Left lung (tissue), 4 donors: ENCODE measurements at regions not wholly inside any gene's neighbourhood (a gene's known extent, or its start where the extent isn't known, plus 50 kb on each side); places are given as distances from the start of the nearest gene placed in this dataset.

Experiments used
- ATAC-seq: fragments of 200-7000 bp; cut with Tn5 transposase; one replicate; pipeline ENCODE4 v1.9.1; 2020; ENCODE audit warnings: moderate library complexity
- DNase-seq, 4 donors: peaks; one replicate each; pipeline ENCODE4 v3.0.0-alpha.2; 2013 to 2020
- H3K27ac ChIP-seq, 2 donors: fragments of 200-600 bp; sonication (generic) in 1 of 2; one replicate each; pipeline versions ENCODE4 v1.5.0 to v1.8.0; 2020 to 2021
- H3K27me3 ChIP-seq, 2 donors: fragments of 200-600 bp; sonication (generic) in 1 of 2; one replicate each; pipeline versions ENCODE4 v1.5.0 to v1.8.0; 2020 to 2021
- H3K36me3 ChIP-seq, 2 donors: fragments of 200-600 bp; sonication (generic) in 1 of 2; one replicate each; pipeline versions ENCODE4 v1.5.0 to v1.8.0; 2020 to 2021
- H3K4me1 ChIP-seq, 2 donors: fragments of 200-600 bp; one replicate each; pipeline ENCODE4 v1.8.0; 2021
- H3K4me3 ChIP-seq, 2 donors: fragments of 200-600 bp; sonication (generic) in 1 of 2; one replicate each; pipeline versions ENCODE4 v1.5.0 to v1.8.0; 2020 to 2021; ENCODE audit warnings: mild to moderate bottlenecking in 1 of 2
- H3K9me3 ChIP-seq, 2 donors: fragments of 200-600 bp; sonication (generic) in 1 of 2; one replicate each; pipeline versions ENCODE4 v1.5.0 to v1.8.0; 2020 to 2021
- intact Hi-C, 2 donors: fragments of 100-400 bp; cut with DNase I; formaldehyde crosslinking; loops; one replicate each; pipeline versions ENCODE4 v1.11.2 to v1.14.2; 2022
- TF ChIP-seq, protein P1 (sequence below), 2 donors: fragments of 200-600 bp; sonication (generic) in 1 of 2; IDR thresholded peaks; one replicate each; pipeline versions ENCODE4 v1.5.0 to v1.8.0; 2021; ENCODE audit warnings: antibody characterized with exemption in 2 of 2
- donor health status: DM: no; HTN: yes; CAD: no.
- donor health status: DM: no; HTN: no; CAD: no.

DNA sequence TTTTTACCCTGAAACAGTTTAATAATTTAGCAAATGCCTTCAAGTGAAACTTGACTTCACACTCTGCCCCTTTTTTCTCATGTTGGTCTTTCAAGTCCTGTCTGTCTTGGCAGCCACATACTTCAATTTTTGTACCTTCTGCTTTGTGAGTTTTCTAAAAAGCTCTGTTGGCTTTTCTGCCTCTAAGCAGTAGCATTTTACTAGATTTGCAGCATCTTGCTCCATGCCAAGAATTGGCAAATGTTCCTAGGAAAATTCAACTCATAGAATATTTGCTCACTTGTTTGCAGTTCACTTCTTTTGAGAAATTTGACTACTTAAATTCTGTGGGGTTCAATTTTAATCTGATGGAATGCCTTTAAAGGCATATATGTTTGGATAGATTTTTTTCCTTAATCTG is 59.2 kb downstream of the FAM47A start:
- no peaks in the 10 kb centered on the region for H3K27me3 ChIP-seq
- DNase-seq = no peak
- ATAC-seq = no peak
- H3K27ac ChIP-seq = no peak overlapping the region
- TF ChIP-seq, protein P1, sequence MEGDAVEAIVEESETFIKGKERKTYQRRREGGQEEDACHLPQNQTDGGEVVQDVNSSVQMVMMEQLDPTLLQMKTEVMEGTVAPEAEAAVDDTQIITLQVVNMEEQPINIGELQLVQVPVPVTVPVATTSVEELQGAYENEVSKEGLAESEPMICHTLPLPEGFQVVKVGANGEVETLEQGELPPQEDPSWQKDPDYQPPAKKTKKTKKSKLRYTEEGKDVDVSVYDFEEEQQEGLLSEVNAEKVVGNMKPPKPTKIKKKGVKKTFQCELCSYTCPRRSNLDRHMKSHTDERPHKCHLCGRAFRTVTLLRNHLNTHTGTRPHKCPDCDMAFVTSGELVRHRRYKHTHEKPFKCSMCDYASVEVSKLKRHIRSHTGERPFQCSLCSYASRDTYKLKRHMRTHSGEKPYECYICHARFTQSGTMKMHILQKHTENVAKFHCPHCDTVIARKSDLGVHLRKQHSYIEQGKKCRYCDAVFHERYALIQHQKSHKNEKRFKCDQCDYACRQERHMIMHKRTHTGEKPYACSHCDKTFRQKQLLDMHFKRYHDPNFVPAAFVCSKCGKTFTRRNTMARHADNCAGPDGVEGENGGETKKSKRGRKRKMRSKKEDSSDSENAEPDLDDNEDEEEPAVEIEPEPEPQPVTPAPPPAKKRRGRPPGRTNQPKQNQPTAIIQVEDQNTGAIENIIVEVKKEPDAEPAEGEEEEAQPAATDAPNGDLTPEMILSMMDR (IDR thresholded peaks at IDR 0.05) = no peak
- no peak overlapping the region for H3K4me3 ChIP-seq
- intact Hi-C loops = no loop called here
- no peaks in the 10 kb centered on the region for H3K9me3 ChIP-seq
- no peaks in the 10 kb centered on the region for H3K4me1 ChIP-seq
- H3K36me3 ChIP-seq = no peaks in the 10 kb centered on the region

DNA sequence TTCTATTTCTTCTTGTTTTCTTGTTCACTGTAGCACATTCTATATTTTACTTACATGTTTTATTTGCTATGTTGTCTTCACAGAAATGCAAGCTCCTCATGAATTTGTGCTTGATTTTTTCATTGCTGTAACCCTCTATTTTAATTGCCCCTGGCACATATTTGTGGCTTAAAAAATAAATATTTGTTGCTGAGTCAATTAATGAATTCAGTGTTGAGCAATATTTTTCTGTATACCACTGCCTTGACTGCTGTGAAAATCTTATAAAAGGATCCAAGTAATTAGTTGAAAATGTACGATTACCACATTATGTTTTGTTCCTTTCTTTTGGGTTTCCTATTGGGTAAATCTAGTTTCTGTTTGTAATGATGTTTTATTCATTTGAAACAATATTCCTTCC is 68.5 kb downstream of the FAM47A start:
- H3K27ac ChIP-seq = no peak overlapping the region
- intact Hi-C loops = no loop called here
- no peak for DNase-seq

DNA sequence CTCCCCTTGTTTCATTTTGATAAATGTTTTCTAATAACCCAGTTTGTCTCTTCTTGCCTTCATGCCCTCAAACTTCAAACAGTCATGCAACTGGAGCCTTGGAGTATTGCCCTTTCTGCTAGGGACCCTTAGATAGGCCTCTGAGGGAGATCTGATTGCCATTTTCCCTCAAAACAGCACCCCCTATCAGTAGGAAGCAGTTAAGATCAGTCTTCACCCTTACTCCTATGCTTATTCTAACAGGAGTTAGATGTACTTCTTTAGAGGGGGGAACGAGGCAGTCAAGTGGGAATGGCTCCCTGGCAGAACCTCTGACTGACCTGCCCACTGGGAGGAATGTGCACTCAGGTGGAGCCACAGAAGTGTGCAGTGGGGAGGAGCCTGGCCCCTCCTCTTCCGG is 74.1 kb downstream of the FAM47A start:
- TF ChIP-seq, protein P1 (IDR thresholded peaks at IDR 0.05) = no peak
- intact Hi-C loops = no loop called here
- Histone ChIP-seq H3K4me3 (no peak overlapping the region), H3K9me3 (no peaks in the 10 kb centered on the region), H3K27me3 (no peaks in the 10 kb centered on the region), H3K4me1 (no peaks in the 10 kb centered on the region), H3K36me3 (no peaks in the 10 kb centered on the region), H3K27ac (no peak overlapping the region)
- DNase-seq = no peak
- ATAC-seq = no peak

More for the DNA sequence above, 68.5 kb downstream of the FAM47A start:
- no peak for ATAC-seq
- TF ChIP-seq, protein P1 (IDR thresholded peaks at IDR 0.05) = no peak
- H3K27me3 ChIP-seq = no peaks in the 10 kb centered on the region
- H3K9me3 ChIP-seq = no peaks in the 10 kb centered on the region
- no peaks in the 10 kb centered on the region for H3K4me1 ChIP-seq
- no peak overlapping the region for H3K4me3 ChIP-seq
- H3K36me3 ChIP-seq = no peaks in the 10 kb centered on the region

DNA sequence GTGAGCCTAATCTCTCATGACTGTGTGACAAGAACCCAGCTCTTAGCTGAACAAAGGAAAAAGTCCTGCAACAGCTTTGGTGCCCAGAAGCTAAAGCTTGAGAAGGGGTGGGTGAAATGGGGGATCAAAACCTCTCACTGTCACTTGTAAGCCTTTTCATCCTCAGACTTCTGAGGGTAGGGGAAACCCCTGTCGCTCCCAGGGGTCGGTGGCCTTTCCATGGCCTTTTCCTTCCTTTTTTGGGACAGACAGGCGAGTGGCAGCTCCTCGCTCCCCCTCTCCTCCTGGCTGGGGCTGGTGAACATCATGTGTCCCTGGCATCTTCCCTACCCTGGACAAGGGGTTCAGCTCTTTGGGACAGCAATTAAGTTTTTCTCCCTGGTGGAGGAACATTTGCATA is 78.2 kb downstream of the FAM47A start:
- ATAC-seq (no peak), DNase-seq (no peak)
- intact Hi-C loops = loop anchor here in 1 of 2 donors (2.0 kb wide), 1 partner anchor 29 kb away; no protein-coding TSS in a partner anchor
- H3K4me3 ChIP-seq = no peak overlapping the region
- H3K9me3 ChIP-seq = no peaks in the 10 kb centered on the region
- no peaks in the 10 kb centered on the region for H3K36me3 ChIP-seq
- no peaks in the 10 kb centered on the region for H3K4me1 ChIP-seq
- TF ChIP-seq, protein P1 (IDR thresholded peaks at IDR 0.05) = no peak
- no peaks in the 10 kb centered on the region for H3K27me3 ChIP-seq
- H3K27ac ChIP-seq = no peak overlapping the region
